ENCODE measurements at regions not wholly inside any gene's neighbourhood (a gene's known extent, or its start where the extent isn't known, plus 50 kb on each side); places are given as distances from the start of the nearest gene placed in this dataset.

GRCh38 chr19:5216141-5216847 lies 124.3 kb downstream of the PTPRS start:
- no peak for DNase-seq (ENCODE audit: low read depth)

GRCh38 chr19:5215431-5215830 lies 125.2 kb downstream of the PTPRS start:
- no peak for DNase-seq (ENCODE audit: low read depth)

GRCh38 chr19:5214902-5215301 lies 125.7 kb downstream of the PTPRS start:
- no peak for DNase-seq (ENCODE audit: low read depth)

- DNase-seq (ENCODE audit: low read depth): no peak
Observed at GRCh38 chr19:5214371-5214770, 126.2 kb downstream of the PTPRS start.

GRCh38 chr19:5213667-5214066 lies 126.9 kb downstream of the PTPRS start:
- no peak for DNase-seq (ENCODE audit: low read depth)

- DNase-seq (ENCODE audit: low read depth): no peak
Observed at GRCh38 chr19:5212101-5212500, 128.5 kb downstream of the PTPRS start.

- no peak for DNase-seq (ENCODE audit: low read depth)
Observed at GRCh38 chr19:5211217-5211822, 129.3 kb downstream of the PTPRS start.

GRCh38 chr19:5210556-5210955 lies 130.1 kb downstream of the PTPRS start:
- no peak for DNase-seq (ENCODE audit: low read depth)

- no peak for DNase-seq (ENCODE audit: low read depth)
Observed at GRCh38 chr19:5207806-5208205, 132.8 kb downstream of the PTPRS start.

- DNase-seq (ENCODE audit: low read depth): no peak
Observed at GRCh38 chr19:5206751-5207075, 133.9 kb downstream of the PTPRS start.

- DNase-seq (ENCODE audit: low read depth): no peak
Observed at GRCh38 chr19:5205937-5206750, 134.5 kb downstream of the PTPRS start.

- DNase-seq (ENCODE audit: low read depth): no peak
Observed at GRCh38 chr19:5205381-5205780, 135.2 kb downstream of the PTPRS start.

GRCh38 chr19:5204212-5204611 lies 136.4 kb downstream of the PTPRS start:
- DNase-seq (ENCODE audit: low read depth): no peak

Data from amniotic epithelial cell (primary cell).